ENCODE measurements at regions not wholly inside any gene's neighbourhood (a gene's known extent, or its start where the extent isn't known, plus 50 kb on each side); places are given as distances from the start of the nearest gene placed in this dataset.
A peak's percentile ranks its signal among the peaks of the same experiment; 100 is the strongest.

DNA sequence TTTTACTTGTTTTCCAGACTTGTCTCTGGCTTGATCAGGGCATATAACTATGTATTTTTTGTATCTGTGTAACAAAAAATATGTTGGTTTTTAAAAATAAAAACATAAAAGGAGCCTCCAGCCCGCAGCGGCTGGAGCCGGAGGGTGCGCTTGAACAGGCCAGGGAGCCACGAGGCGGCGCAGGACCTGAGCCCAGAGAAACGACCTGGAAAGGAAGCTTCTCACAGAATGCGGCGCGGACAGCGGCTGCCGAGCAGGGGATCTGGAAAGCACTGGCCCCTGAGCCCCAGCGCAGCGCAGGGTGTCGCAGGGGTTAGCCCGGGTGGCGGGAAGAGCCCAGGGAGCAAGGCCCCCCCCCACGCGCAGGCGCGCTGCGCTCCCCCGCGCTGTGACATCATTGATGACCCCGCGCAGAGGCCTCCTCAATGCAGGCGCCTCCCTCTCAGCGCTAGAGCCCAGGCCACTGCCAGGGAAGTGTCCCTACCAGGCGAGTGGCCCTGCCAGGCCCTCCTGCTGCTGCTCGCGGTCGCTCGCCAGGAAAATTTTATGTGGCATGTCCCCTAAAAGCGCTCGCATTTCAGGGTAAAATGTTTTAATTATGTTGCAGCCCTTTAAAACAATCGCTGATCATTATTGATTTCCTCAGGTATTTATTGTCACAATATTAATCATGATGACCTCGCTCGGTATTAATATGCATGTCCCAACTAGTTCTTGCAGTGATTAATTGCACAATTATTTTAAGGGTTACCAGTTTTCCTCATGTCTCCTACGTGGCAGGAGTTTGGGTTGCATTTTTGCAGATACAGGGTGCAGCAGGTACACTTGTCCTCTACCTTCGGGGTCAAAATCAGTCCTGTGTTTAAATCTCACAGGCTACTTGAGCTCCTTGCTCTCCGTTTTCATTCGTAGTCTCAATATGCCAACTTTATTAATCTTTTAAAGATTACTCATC lies 134.2 kb downstream of the USP22 start (continued):
- no peak for TF ChIP-seq ATF6 (CRISPR knock-in tag; IDR thresholded peaks at IDR 0.05)
- TF ChIP-seq ZNF76 (CRISPR knock-in tag; IDR thresholded peaks at IDR 0.05; ENCODE audit: borderline replicate concordance): no peak
- no peak for TF ChIP-seq GABPB1 (CRISPR knock-in tag; IDR thresholded peaks at IDR 0.05)
- TF ChIP-seq EZH2 (IDR thresholded peaks at IDR 0.05; ENCODE audit: borderline replicate concordance, low read depth, low read length): no peak
- peak; percentile 64 for TF ChIP-seq PCBP1 (IDR thresholded peaks at IDR 0.05; ENCODE audit: low read depth, low read length, poor library complexity, severe bottlenecking)
- TF ChIP-seq SPI1 (IDR thresholded peaks at IDR 0.05; ENCODE audit: borderline replicate concordance, low read depth, low read length): no peak
- no peak for TF ChIP-seq ZBTB5 (IDR thresholded peaks at IDR 0.05)
- TF ChIP-seq SMAD1 (IDR thresholded peaks at IDR 0.05; ENCODE audit: low read depth, low read length, partially characterized antibody): no peak
- TF ChIP-seq ZNF121 (CRISPR knock-in tag; conservative IDR thresholded peaks at IDR 0.05): no peak
- no peak for TF ChIP-seq RUNX1 (IDR thresholded peaks at IDR 0.05; ENCODE audit: low read depth)
- TF ChIP-seq MEF2A (IDR thresholded peaks at IDR 0.05; ENCODE audit: control insufficient read depth, low read depth, low read length): no peak
- TF ChIP-seq BCOR (IDR thresholded peaks at IDR 0.05): no peak
- TF ChIP-seq, protein P1, sequence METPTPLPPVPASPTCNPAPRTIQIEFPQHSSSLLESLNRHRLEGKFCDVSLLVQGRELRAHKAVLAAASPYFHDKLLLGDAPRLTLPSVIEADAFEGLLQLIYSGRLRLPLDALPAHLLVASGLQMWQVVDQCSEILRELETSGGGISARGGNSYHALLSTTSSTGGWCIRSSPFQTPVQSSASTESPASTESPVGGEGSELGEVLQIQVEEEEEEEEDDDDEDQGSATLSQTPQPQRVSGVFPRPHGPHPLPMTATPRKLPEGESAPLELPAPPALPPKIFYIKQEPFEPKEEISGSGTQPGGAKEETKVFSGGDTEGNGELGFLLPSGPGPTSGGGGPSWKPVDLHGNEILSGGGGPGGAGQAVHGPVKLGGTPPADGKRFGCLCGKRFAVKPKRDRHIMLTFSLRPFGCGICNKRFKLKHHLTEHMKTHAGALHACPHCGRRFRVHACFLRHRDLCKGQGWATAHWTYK (CRISPR knock-in tag; IDR thresholded peaks at IDR 0.05): no peak
- no peak for TF ChIP-seq ZBTB1 (CRISPR knock-in tag; IDR thresholded peaks at IDR 0.05; ENCODE audit: borderline replicate concordance, low read depth)
- TF ChIP-seq, protein P2, sequence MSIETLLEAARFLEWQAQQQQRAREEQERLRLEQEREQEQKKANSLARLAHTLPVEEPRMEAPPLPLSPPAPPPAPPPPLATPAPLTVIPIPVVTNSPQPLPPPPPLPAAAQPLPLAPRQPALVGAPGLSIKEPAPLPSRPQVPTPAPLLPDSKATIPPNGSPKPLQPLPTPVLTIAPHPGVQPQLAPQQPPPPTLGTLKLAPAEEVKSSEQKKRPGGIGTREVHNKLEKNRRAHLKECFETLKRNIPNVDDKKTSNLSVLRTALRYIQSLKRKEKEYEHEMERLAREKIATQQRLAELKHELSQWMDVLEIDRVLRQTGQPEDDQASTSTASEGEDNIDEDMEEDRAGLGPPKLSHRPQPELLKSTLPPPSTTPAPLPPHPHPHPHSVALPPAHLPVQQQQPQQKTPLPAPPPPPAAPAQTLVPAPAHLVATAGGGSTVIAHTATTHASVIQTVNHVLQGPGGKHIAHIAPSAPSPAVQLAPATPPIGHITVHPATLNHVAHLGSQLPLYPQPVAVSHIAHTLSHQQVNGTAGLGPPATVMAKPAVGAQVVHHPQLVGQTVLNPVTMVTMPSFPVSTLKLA (conservative IDR thresholded peaks at IDR 0.05): no peak
- no peak for TF ChIP-seq NFE2 (IDR thresholded peaks at IDR 0.05; ENCODE audit: low read depth)
- TF ChIP-seq MED1 (CRISPR knock-in tag; IDR thresholded peaks at IDR 0.05; ENCODE audit: borderline replicate concordance): no peak
- peak; percentile 83 for TF ChIP-seq E2F3 (CRISPR knock-in tag; IDR thresholded peaks at IDR 0.05)
- no peak for TF ChIP-seq CEBPG (CRISPR knock-in tag; IDR thresholded peaks at IDR 0.05)
- TF ChIP-seq CEBPG (tag; conservative IDR thresholded peaks at IDR 0.05 in 1 of 2, IDR thresholded peaks at IDR 0.05 in 1 of 2): no peak
- no peak for TF ChIP-seq DPF2 (IDR thresholded peaks at IDR 0.05)
